ENCODE measurements at regions not wholly inside any gene's neighbourhood (a gene's known extent, or its start where the extent isn't known, plus 50 kb on each side); places are given as distances from the start of the nearest gene placed in this dataset.
A peak's percentile ranks its signal among the peaks of the same experiment; 100 is the strongest.

DNA sequence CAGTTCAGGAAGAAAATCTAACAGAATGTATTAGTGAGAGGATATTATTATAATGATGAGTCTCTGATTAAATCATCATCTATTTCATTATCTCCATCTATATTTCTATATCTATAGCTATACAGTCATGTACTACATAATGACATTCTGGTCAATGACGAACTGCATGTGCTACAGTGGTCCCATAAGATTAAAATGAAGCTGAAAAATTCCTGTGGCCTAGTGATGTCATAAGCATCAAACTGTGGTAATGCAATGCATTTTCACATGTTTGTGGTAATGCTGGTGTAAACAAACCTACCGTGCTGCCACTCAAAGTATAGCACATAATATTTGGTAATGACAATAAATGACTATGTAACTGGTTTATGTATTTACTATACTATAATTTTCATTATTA lies 1127.9 kb upstream of the CHAC2 start:
- H3K9me3 ChIP-seq = no peaks in the 10 kb centered on the region
- no peaks in the 10 kb centered on the region for H3K4me1 ChIP-seq
- no peaks in the 10 kb centered on the region for H3K36me3 ChIP-seq
- H3K4me3 ChIP-seq (ENCODE audit: low read depth, low read length) = no peak overlapping the region
- no peak for TF ChIP-seq CTCF (IDR thresholded peaks at IDR 0.05; ENCODE audit: low read depth, low read length)
- H3K27me3 ChIP-seq = no peaks in the 10 kb centered on the region
- DNase-seq = no peak

DNA sequence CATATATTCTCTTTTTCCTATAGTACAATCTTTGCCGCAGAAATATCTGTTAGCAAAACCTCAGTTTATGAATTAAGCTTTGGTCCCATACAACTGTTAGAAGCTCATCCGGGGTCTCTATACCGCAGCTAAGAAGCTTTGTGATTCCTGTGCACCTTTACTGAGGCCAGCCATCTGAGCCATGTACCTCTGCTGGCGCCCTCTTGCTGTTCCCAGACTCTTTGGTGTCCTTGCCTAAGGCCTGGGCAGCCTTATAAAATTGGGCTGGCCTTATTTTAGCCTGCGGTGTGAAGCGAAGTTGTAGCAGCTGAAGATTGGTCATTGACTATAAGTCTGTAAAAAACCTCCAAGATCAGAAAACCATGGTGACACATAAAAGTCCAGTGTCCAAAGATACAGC lies 1135.1 kb upstream of the CHAC2 start:
- no peak overlapping the region for H3K4me3 ChIP-seq (ENCODE audit: low read depth, low read length)
- no peaks in the 10 kb centered on the region for H3K36me3 ChIP-seq
- H3K27me3 ChIP-seq = no peaks in the 10 kb centered on the region
- no peak for DNase-seq
- H3K9me3 ChIP-seq = no peaks in the 10 kb centered on the region
- no peaks in the 10 kb centered on the region for H3K4me1 ChIP-seq
- TF ChIP-seq CTCF (IDR thresholded peaks at IDR 0.05; ENCODE audit: low read depth, low read length) = no peak

DNA sequence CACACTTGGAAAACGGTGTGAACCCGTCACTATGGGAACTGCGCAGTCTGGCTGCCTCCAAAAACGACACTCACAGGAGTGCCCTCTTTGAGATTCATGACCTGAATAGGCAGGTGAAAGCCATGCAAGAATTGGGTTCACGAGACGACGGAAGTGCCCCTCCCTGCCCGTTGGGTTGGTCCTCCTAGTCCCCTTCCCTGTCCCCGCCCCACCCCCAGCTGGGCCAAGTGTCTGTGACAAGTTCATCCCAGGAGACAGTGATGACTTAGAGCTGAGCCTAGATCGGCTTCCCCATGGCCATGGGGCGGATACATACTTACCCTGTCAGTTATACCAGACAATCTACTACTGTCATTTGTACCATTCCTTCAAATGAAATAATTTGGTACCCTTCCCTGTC lies 1137.7 kb upstream of the CHAC2 start:
- Histone ChIP-seq H3K27me3 (no peaks in the 10 kb centered on the region), H3K4me1 (no peaks in the 10 kb centered on the region), H3K9me3 (no peaks in the 10 kb centered on the region), H3K36me3 (no peaks in the 10 kb centered on the region), H3K4me3 (ENCODE audit: low read depth, low read length) (no peak overlapping the region)
- DNase-seq = no peak
- no peak for TF ChIP-seq CTCF (IDR thresholded peaks at IDR 0.05; ENCODE audit: low read depth, low read length)

- TF ChIP-seq CTCF (IDR thresholded peaks at IDR 0.05; ENCODE audit: low read depth, low read length) = no peak
- Histone ChIP-seq H3K36me3 (no peaks in the 10 kb centered on the region), H3K4me3 (ENCODE audit: low read depth, low read length) (no peak overlapping the region), H3K9me3 (no peaks in the 10 kb centered on the region), H3K4me1 (no peaks in the 10 kb centered on the region), H3K27me3 (no peaks in the 10 kb centered on the region)
- no peak for DNase-seq
Measured at GRCh38 chr2:52629531-52629930, 1138.1 kb upstream of the CHAC2 start.

DNA sequence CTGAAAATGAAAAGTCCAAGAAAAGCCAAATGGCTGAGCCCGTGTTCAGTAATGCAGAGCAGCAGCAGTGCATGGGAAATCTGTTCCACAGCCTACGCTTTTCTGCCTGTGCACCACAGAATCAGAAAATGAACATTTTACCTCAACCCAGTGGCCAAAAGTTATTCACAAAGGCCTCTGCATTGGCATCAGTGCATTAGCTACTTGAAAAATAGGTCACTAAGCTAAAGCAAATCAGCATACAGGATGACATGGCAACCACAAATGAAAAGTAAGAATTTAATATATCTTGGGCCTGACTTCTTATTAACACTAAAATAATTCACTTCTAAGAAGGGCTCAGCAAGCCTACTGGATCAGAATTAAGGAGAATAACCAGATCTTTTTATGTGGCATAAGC lies 1145.3 kb upstream of the CHAC2 start:
- DNase-seq = no peak
- TF ChIP-seq CTCF (IDR thresholded peaks at IDR 0.05; ENCODE audit: low read depth, low read length) = no peak
- H3K4me1 ChIP-seq = no peaks in the 10 kb centered on the region
- H3K27me3 ChIP-seq = no peaks in the 10 kb centered on the region
- H3K36me3 ChIP-seq = no peaks in the 10 kb centered on the region
- no peaks in the 10 kb centered on the region for H3K9me3 ChIP-seq
- no peak overlapping the region for H3K4me3 ChIP-seq (ENCODE audit: low read depth, low read length)

- peak; percentile 29; the same call in 1 of the 2 replicates for TF ChIP-seq CTCF (IDR thresholded peaks at IDR 0.05; ENCODE audit: low read depth, low read length)
- H3K27me3 ChIP-seq = no peaks in the 10 kb centered on the region
- no peaks in the 10 kb centered on the region for H3K36me3 ChIP-seq
- no peak overlapping the region for H3K4me3 ChIP-seq (ENCODE audit: low read depth, low read length)
- H3K9me3 ChIP-seq = no peaks in the 10 kb centered on the region
- DNase-seq = no peak
- no peaks in the 10 kb centered on the region for H3K4me1 ChIP-seq
Measured at GRCh38 chr2:52613064-52613463, 1154.5 kb upstream of the CHAC2 start.

Measured in BE2C (cell line).